ENCODE measurements at regions not wholly inside any gene's neighbourhood (a gene's known extent, or its start where the extent isn't known, plus 50 kb on each side); places are given as distances from the start of the nearest gene placed in this dataset.
"Not testable (repeated sequence)": the region's sequence is repeated elsewhere in the genome, so short reads cannot be mapped to it uniquely, and the experiment has no call there.

- Histone ChIP-seq H3K4me3 (ENCODE audit: low read depth, low read length) (no peak overlapping the region), H3K27me3 (ENCODE audit: control insufficient read depth, insufficient read depth, low read length) (no peaks in the 10 kb centered on the region), H3K36me3 (ENCODE audit: control insufficient read depth, insufficient read depth, low read length) (no peaks in the 10 kb centered on the region)
- DNase-seq (ENCODE audit: low read depth): no peak
- TF ChIP-seq CTCF (IDR thresholded peaks at IDR 0.05; ENCODE audit: insufficient read depth, low read length, poor library complexity, severe bottlenecking): no peak
Measured at GRCh38 chr7:115191526-115191925, 269.6 kb downstream of the MDFIC start.

GRCh38 chr7:115183431-115184057 is 261.6 kb downstream of the MDFIC start:
- peak; percentile 18 for DNase-seq (ENCODE audit: low read depth)
- no peak for TF ChIP-seq CTCF (IDR thresholded peaks at IDR 0.05; ENCODE audit: insufficient read depth, low read length, poor library complexity, severe bottlenecking)
- no peak overlapping the region for H3K4me3 ChIP-seq (ENCODE audit: low read depth, low read length)
- H3K27me3 ChIP-seq (ENCODE audit: control insufficient read depth, insufficient read depth, low read length): no peaks in the 10 kb centered on the region
- H3K36me3 ChIP-seq (ENCODE audit: control insufficient read depth, insufficient read depth, low read length): no peaks in the 10 kb centered on the region

- peak; percentile 28 for DNase-seq (ENCODE audit: low read depth)
- no peaks in the 10 kb centered on the region for H3K36me3 ChIP-seq (ENCODE audit: control insufficient read depth, insufficient read depth, low read length)
- TF ChIP-seq CTCF (IDR thresholded peaks at IDR 0.05; ENCODE audit: insufficient read depth, low read length, poor library complexity, severe bottlenecking): no peak
- no peaks in the 10 kb centered on the region for H3K27me3 ChIP-seq (ENCODE audit: control insufficient read depth, insufficient read depth, low read length)
- no peak overlapping the region for H3K4me3 ChIP-seq (ENCODE audit: low read depth, low read length)
Measured at GRCh38 chr7:115178835-115179234, 256.9 kb downstream of the MDFIC start.

- Histone ChIP-seq H3K36me3 (ENCODE audit: control insufficient read depth, insufficient read depth, low read length) (no peaks in the 10 kb centered on the region), H3K4me3 (ENCODE audit: low read depth, low read length) (no peak overlapping the region), H3K27me3 (ENCODE audit: control insufficient read depth, insufficient read depth, low read length) (no peaks in the 10 kb centered on the region)
- DNase-seq (ENCODE audit: low read depth): no peak
- TF ChIP-seq CTCF (IDR thresholded peaks at IDR 0.05; ENCODE audit: insufficient read depth, low read length, poor library complexity, severe bottlenecking): no peak
Measured at GRCh38 chr7:115177823-115178222, 255.9 kb downstream of the MDFIC start.

GRCh38 chr7:115177103-115177502 is 255.2 kb downstream of the MDFIC start:
- Histone ChIP-seq H3K27me3 (ENCODE audit: control insufficient read depth, insufficient read depth, low read length) (no peaks in the 10 kb centered on the region), H3K4me3 (ENCODE audit: low read depth, low read length) (no peak overlapping the region), H3K36me3 (ENCODE audit: control insufficient read depth, insufficient read depth, low read length) (no peaks in the 10 kb centered on the region)
- DNase-seq (ENCODE audit: low read depth): no peak
- TF ChIP-seq CTCF (IDR thresholded peaks at IDR 0.05; ENCODE audit: insufficient read depth, low read length, poor library complexity, severe bottlenecking): no peak

GRCh38 chr7:115172397-115172796 is 250.5 kb downstream of the MDFIC start:
- H3K36me3 ChIP-seq (ENCODE audit: control insufficient read depth, insufficient read depth, low read length); H3K4me3 ChIP-seq (ENCODE audit: low read depth, low read length); H3K27me3 ChIP-seq (ENCODE audit: control insufficient read depth, insufficient read depth, low read length); DNase-seq (ENCODE audit: low read depth): not testable (repeated sequence)
